T-helper 1 cell treated with Interleukin-12 subunit alpha and Interleukin-12 subunit beta and Interleukin-4 antibody, amounts not matched to agents 30 ng/mL and 1 ng/mL, for 36 hours (primary cell): ENCODE measurements at regions not wholly inside any gene's neighbourhood (a gene's known extent, or its start where the extent isn't known, plus 50 kb on each side); places are given as distances from the start of the nearest gene placed in this dataset.

Experiments used
- intact Hi-C: fragments of 100-400 bp; cut with micrococcal nuclease; formaldehyde crosslinking; loops from one replicate; pipeline ENCODE4 v1.15.1; 2024

DNA sequence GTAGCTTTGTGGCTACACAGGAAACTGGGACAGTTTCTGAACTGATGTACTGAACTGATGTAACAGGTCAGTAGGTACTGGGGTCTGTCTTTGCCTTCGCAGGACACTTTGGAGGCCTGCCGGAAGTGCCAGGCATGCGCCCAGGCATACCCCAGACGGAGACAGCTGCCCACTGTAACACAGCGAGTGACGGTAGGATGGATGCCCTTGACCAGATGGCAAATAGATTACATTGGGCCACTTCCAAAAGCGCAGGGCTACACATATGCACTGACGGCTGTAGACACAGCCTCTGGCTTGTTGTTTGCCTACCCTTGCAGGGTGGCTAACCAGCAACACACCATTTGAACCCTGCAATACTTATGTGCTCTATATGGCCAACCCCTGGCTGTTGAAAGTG is 94.1 kb upstream of the TMPO start:
- intact Hi-C loops, result no loop called here

DNA sequence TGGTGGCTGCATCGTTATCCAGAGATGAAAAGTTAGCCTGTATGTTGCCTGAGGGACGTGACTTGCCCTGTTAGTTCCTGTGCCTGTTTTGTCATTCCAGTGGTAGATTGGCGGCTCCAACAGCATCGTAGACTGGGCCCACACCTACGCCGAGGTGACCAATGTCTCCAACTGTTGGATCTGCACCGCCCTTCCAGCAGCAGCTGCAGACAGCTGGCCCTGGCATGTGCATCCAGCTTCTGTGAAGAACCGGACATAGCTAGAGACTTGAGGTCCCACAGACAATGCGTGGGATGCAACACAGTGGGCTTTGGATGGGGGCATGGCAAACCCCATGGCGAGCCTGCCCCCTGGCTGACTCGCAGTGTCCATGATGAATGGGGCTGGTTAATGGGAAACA is 93.0 kb upstream of the TMPO start:
- intact Hi-C loops, result no loop called here

DNA sequence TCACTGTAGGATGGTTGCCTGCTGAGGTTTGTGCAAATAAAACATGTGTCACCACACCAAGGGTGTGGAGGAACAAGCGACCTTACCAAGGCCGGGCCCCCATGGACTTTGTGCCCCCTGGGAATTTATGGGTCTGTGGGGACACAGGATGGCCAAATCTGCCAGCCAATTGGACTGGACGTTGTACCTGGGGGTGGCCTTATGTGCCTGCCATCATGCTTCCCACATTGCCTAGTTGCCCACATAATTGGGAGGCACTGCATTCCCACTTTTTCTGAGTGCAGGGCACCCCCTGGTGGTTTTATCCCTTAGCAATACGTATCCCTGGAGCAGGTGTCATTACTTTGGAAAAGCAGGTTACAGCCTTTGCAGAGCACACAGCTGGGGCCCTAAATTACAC is 92.6 kb upstream of the TMPO start:
- intact Hi-C loops, result no loop called here

DNA sequence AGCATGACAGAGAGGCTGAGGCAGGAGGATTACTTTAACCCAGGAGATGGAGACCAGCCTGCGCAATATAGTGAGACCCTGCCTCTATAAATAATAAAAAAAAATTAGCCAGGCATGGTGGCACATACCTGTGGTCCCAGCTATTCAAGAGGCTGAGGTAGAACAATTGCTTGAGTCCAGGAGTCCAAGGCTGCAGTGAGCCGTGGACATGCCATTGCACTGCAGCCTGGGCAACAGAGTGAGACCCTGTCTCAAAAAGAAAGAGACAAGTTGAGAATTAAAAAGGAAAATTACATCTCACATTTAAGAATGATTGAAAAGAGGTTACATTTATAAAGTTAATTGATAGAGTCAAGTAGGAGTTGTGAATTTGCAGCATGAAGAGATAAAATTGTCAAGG is 91.4 kb upstream of the TMPO start:
- intact Hi-C loops, result loop anchor here (1.0 kb wide), 1 partner anchor 67 kb away; no protein-coding TSS in a partner anchor

DNA sequence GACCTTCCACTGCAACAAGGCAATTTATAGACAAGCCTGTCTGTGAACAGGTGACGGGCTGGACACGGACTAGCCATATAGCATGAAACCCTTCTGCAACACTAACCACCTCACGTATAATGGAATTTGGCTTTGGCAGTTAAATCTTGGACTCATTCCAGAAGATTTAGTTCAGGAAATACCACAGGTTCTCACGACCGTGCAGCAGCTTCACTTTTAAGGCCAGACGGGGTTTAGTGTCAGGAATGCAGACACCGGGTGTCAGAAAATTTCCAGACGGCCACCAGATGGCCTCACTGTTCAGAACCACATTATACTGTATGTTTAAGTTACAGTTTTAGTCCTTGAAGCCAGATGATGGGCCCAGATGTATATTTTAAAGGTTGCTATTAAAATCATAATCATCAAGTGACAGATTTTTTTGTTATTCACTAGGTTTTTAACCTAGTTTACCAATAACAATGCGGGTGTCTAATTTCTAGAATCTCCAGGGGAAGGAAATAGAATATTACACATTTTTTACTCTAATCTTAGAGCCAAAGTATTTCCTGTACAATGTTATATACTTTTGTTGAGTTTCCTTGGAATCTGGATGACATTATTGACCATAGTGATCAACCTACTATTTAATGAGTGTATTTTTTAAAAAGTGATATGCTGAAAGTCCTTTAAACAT is 90.5 kb upstream of the TMPO start:
- intact Hi-C loops, result loop anchor here (1.0 kb wide), 5 partner anchors 66 to 573 kb away; no protein-coding TSS in a partner anchor

DNA sequence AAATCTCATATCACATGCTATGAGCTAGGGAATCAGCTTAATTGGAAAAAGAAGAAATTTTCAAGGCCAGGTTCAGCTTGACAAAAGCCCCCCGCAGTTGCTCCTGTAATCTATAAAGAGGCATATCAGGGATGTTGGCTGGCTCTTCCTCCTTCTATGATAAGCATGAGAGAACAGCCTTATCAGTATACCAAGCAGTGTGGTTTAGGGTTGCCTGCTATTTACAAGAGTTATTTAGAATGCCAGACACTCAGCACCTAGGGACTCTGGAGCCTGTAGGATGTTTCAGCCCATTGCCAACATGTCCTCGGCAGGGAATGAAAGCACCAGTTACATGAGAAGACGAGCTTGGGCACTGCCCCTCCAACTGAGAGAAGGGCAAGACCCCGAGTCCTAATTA is 89.5 kb upstream of the TMPO start:
- intact Hi-C loops, result loop anchor here (1.0 kb wide), 4 partner anchors 90 to 572 kb away; no protein-coding TSS in a partner anchor

DNA sequence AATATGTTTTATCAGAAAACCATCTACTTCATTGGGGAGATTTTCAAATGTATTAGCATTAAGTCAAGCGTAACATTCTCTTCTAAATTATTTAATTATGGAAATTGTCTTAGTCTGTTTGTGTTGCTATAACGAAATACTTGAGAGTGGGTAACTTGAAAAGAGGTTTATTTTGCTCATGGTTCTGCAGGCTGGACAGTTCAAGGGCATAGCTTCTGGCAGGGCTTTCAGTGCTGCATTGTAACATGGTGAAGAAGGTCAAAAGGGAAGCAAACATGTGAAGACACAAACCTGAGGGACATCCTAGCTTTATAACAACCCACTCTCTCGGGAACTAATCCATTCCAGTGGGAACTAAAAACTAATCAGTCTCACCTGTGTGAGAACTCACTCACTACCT is 84.3 kb upstream of the TMPO start:
- intact Hi-C loops, result no loop called here

DNA sequence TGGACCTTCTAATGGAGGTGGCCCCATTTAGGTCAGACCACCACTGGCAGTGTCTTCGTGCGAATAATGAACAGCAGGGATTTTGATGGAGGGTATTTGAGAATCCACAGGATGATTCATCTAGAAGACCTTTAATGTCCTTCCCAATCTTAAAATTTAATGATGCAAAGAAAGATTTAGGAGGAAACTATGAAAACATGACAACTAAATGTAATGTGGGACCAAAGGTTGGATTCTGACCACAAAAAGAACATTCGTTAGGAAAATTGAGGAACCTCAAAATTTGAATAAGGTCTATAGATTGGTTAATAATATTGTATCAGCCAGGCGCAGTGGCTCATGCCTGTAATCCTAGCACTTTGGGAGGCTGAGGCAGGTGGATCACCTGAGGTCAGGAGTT is 78.2 kb upstream of the TMPO start:
- intact Hi-C loops, result no loop called here

DNA sequence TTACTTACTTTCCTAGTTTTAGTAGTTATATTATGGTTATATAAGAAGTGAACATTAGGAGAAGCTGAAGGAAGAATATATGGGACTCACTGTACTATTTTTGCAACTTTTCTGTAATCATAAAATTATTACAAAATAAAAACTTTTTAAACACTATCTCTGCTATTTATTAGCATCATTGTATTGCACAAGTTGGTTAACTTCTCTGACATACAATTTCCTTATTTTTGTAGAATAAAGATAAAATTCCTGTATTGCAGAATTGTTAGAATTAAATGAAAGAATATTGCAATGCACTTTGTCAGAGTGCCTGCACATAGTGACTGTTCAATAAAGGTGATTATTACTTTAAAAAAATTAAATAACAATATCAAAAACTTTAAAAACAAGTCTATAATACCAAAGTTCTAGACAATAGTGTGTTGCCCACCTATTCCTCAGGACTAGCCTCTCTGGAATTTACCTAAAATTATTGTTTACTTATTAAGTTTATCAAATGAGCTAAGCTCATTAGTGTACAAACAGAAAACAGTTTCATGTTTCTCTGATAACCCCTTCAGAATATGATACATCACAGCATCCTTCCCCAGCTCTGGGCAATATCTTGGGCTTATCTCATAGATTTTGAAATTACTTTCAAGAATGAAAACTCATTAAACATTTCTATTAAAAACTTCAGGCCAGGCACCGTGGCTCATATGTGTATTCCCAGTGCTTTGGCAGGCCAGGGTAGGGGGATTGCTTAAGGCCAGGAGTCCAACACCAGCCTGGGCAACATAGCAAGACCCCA is 77.4 kb upstream of the TMPO start:
- intact Hi-C loops, result no loop called here

DNA sequence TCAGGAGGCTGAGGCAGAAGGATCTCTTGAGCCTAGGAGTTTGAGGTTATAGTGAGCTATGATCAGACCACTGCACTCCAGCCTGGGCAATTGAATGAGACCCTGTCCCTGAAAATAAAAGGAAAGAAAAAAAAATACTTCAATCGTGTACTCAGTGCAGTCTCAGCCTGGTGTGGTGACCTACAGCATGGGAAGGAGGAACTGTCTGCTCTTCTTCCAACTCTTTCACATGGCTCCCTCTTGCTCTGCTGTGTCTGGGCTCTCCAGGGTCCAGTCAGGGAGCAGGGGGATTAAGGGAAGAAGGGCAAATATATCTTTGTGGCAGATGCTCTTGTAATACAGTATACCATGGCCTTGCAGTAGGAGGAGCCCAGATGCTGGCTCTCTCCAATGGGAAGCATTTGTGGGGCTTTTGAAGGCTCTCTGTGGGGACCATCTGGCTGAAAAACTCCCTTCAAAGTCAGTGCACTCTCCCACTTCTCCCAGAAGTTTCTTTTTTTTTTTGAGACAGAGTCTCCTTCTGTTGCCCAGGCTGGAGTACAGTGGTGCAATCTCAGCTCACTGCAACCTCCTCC is 76.6 kb upstream of the TMPO start:
- intact Hi-C loops, result no loop called here

DNA sequence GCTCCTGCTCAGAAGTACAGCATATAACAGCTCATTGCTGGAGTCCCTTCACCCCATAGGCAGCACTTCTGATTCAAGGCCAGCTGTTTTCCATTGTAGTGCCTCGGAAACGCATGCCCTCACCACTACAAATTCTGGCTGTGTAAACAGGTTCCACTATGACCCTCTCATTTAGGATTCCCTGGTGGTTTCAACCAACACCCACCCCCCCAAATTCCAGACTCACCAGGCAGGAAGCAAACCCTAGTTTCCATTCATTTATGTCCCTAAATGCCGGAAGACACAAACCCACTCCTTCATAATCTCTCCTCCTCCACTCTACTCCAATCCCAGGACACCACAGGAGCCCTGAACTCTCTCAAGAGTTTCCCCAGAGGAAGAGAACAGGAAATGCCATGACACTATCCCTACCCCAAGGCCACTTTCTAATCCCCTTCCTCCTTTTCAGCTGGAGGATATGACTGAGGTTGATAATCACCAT is 75.9 kb upstream of the TMPO start:
- intact Hi-C loops, result no loop called here

DNA sequence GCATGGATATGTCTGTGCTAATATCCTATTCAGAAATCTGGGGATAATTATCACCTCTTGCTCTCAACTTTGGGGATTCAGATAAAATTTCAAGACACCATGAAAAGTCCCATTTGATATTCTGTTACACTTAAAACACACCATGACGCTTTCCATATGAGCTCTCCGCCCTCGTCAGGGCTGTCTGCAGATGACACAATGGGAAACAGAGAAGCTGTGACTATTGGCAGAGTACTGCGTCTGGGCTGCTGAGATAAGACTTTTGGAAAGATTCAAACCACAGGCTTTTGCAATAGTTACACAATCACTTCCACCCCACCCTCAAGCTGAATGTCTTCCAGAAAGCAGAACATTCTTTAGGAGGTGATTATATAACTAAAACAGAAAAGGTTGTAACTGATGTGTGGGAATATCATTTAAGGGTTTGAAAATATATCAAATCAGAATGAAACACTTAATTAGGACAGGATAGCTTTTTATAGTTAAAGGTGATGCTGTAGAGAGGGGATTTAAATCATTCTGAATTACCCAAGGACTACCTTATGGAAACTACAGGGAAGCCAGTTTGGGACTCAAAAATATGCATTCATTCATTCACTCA is 75.3 kb upstream of the TMPO start:
- intact Hi-C loops, result no loop called here

DNA sequence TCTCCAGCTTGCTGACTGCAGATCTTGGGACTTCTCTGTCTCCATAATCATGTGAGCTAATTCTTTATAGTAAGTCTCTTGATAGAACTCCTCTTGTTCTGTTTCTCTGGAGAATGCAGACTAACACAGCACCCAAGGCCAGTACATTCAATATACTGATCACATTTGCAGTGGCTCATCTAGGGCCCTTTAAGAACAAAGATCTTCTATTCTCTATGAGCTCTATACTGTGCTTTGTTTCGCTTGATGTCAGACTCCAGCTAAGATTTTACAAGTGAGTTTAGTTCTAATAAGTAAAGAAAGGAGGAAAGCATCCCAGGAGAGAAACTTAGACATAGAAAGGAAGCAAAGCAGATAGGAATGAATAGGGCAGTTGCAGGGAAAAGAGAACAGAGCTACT is 69.3 kb upstream of the TMPO start:
- intact Hi-C loops, result no loop called here

DNA sequence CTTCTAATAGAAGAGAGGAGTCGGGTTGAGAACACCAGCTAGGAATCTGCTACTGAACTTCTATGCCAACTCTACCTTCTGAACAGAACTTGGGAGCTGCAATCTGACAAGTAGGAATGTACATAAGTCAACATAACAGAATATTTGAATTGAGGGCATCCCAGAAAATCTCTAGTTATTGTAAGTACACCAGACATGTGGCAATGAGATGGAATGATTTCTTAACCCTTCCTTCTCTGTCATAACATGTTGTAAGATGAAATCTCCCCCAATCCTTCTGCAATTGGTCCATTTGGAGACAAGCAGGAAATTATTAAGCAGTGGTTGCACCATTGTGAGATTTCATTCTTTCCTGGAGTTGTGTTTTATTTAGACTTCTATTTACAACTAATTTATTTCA is 68.7 kb upstream of the TMPO start:
- intact Hi-C loops, result no loop called here

DNA sequence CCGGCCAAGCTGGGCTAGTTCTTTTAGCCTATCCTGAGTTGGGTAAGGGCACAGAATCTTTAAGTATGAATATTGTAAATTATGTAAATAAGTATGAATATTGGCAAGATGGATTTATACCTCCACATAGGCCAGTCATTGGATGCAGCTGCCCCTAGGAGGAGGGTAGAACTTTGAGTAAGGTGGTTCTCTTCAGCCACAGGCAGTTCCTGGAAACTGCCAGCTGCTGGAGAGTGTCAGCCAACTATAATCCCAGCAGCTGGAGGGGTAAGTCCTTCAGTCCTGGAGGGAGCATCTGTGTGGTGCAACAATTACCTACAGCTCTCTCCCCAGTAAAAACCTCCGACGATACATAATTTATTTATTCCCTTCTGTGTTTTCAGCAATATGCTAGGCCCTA is 65.8 kb upstream of the TMPO start:
- intact Hi-C loops, result no loop called here

DNA sequence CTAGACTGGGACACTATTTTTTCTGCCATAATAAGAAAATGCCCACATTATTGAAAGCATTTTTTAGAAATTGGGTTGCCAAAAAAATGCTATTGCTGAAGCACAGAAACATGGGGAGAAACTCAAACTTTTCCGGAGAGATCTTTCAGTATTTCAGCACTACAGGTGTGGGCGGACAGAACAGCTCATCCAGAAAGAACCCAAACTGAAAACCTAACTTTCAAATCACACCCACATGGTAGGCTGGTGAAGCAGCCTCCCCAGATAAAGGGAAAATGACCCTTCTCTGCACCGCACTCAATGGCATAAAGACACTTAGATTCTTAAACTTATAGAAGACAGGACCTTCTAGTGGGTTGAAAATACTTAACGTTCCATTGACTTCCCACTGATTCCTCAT is 62.3 kb upstream of the TMPO start:
- intact Hi-C loops, result no loop called here

DNA sequence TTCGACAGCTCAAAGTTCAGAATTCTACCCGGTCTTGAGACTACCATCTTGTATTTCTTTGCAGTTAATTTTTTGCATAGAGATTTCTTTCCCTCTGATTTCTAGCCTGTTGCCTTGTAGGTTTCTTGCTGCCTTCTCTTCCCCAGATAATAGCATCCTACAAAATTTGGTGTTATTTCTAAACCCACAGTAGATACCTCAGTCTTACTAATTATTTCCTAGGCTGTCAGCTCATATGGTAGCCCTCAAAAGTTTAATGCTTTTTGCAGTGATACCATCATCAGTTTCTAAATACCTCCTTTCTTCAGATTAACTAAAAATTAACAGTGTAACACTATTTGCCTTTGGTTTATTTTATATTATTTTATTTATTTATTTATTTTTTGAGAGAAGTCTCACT is 61.9 kb upstream of the TMPO start:
- intact Hi-C loops, result no loop called here

DNA sequence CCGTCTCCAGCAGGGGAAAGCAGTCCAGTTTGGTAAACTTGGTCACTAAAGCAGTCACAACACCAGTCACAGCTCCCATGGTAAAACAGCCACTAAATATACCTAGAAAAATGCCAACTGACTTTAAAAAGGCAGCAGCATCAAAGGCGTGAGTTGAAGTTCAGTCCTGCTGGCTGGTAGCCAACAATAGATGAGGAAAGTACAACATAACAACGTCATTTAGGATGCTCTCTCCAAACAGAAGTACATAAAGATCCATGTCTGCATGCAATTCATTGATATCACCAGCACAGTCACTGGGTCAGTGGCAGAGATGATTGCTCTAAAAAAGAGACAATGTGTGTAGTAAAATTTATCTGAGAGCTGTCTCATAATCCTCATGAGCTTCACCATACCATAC is 59.3 kb upstream of the TMPO start:
- intact Hi-C loops, result no loop called here

DNA sequence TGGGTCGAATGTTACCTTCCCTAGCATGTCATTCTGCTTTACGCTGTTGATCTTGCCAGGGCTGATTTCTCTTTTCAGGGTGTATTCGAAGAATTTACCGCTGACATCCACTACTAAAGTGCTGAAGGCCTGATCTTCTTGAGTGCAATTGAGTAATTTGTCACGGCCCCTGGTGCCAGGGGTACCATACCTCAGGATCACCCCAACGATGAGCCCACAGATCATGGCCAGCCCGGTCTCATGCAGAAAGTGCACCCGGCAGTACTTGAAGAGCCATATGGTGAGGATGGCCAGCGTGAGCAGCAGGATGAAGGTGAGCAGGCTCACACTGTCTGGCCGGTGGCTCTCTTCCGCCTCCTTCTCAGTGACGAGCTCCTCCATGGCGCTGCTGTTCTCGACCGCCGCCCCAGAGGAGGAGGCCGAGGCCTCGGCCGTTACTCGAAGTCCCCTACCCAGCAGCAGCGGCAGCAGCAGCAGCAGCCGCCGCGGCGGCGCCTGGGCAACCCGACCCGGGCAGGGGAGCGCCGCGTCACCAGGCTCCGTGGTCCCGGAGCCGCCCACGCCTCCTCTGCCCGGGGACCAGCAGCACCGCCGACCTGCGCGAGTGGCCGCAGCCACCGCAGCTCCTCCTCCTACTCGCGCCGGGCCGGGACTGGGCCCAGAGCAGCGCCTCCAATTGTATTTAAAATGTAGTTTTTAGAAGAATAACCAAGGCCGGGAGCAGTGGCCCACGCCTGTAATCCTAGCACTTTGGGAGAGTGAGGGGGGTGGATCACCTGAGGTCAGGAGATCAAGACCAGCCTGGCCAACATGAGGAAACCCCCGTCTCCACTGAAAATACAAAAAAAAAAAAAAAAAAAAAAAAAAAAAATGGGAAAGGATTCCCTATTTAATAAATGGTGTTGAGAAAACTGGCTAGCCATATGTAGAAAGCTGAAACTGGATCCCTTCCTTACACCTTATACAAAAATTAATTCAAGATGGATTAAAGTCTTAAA is 58.5 kb upstream of the TMPO start:
- intact Hi-C loops, result no loop called here

DNA sequence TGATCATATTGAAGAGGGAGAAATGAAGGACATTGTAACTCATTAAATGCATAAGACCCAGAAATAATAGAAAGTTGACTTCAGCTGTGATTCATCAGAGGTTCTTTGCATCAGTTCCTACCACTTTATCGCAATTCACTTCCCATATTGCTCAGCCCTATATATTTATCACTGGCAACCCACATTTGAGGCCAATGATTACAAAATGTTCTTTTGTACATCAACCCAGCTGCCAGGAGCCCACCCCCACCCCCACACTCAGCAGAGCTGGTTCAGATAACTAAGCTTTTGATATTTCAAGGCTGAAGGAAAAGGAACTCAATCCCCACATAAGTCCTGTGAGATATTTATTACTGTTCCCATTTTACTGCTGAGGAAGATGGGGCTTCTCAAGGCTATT is 51.2 kb upstream of the TMPO start:
- intact Hi-C loops, result no loop called here

DNA sequence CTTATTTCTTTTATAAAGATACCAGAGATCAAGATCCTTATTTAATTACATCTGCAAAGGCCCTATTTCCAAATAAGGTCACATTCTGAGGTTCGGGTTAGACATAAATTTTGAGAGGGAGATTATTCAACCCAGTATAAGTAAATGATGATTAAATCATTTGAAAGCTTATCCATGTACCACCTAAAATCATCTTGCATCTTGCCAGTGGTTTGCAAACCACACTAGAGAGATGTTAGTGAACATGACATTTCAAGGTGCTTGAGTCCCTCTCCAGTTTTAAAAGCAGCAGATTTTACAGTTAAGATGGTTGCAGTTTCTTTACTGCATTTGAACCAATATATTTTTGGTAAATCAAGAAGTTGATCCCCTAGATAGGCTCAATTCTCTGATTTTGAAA is 49.9 kb upstream of the TMPO start:
- intact Hi-C loops, result no loop called here
